ENCODE measurements at regions not wholly inside any gene's neighbourhood (a gene's known extent, or its start where the extent isn't known, plus 50 kb on each side); places are given as distances from the start of the nearest gene placed in this dataset.

- TF ChIP-seq CTCF (tag by site-specific recombination; IDR thresholded peaks at IDR 0.05) = no peak
- TF ChIP-seq ZNF629 (tag by site-specific recombination; IDR thresholded peaks at IDR 0.05) = no peak
- no peak for TF ChIP-seq ZSCAN5A (tag by site-specific recombination; IDR thresholded peaks at IDR 0.05)
- TF ChIP-seq ZNF658 (tag by site-specific recombination; IDR thresholded peaks at IDR 0.05) = no peak
- no peak for TF ChIP-seq BCL11A (tag by site-specific recombination; IDR thresholded peaks at IDR 0.05; ENCODE audit: low read depth)
- no peak for TF ChIP-seq EGR2 (tag by site-specific recombination; IDR thresholded peaks at IDR 0.05; ENCODE audit: low read depth)
- TF ChIP-seq KLF16 (tag by site-specific recombination; IDR thresholded peaks at IDR 0.05) = no peak
Measured at GRCh38 chrX:45368705-45369104, 168.0 kb upstream of the DIPK2B start.

Data from HEK293 (cell line).